ENCODE measurements at regions not wholly inside any gene's neighbourhood (a gene's known extent, or its start where the extent isn't known, plus 50 kb on each side); places are given as distances from the start of the nearest gene placed in this dataset.

DNA sequence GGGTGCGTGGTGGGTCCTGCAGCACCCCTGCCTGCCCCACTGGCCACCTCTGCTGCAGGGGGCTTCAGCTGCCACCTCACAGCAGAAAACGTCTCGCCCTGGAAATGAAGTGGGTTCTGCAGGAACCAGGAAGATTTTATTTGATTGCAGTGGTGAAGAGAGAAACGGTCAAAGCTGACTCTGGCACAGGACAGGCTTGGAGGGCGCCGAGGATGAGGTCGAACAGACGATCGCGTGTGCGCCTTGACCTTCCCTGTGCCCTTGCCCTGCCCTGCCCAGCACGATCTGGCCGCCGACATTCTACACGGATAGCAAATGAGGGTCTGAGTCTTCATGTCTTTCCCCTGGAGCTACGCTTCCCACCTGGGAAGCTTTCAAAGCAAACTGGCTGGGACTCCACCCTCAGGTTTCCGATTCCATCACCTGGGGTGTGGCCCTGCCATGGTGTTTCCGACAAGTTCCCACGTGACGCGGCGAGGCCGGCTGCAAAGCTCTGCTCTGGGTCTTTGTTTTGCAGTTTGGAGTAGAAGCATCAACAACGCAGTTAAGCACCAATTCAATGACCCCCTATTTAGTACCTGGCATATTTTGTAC is 50.3 kb upstream of the TUBGCP3 start:
- TF ChIP-seq GFI1B (tag by site-specific recombination; IDR thresholded peaks at IDR 0.05) (no peak), KLF1 (tag by site-specific recombination; IDR thresholded peaks at IDR 0.05) (no peak), HOXA7 (CRISPR knock-in tag; IDR thresholded peaks at IDR 0.05; ENCODE audit: borderline replicate concordance) (no peak), ZNF654 (tag by site-specific recombination; IDR thresholded peaks at IDR 0.05; ENCODE audit: low read depth) (no peak), YY1 (tag by site-specific recombination; IDR thresholded peaks at IDR 0.05) (no peak), ZSCAN30 (tag by site-specific recombination; IDR thresholded peaks at IDR 0.05) (no peak)
- TF ChIP-seq, protein P1, sequence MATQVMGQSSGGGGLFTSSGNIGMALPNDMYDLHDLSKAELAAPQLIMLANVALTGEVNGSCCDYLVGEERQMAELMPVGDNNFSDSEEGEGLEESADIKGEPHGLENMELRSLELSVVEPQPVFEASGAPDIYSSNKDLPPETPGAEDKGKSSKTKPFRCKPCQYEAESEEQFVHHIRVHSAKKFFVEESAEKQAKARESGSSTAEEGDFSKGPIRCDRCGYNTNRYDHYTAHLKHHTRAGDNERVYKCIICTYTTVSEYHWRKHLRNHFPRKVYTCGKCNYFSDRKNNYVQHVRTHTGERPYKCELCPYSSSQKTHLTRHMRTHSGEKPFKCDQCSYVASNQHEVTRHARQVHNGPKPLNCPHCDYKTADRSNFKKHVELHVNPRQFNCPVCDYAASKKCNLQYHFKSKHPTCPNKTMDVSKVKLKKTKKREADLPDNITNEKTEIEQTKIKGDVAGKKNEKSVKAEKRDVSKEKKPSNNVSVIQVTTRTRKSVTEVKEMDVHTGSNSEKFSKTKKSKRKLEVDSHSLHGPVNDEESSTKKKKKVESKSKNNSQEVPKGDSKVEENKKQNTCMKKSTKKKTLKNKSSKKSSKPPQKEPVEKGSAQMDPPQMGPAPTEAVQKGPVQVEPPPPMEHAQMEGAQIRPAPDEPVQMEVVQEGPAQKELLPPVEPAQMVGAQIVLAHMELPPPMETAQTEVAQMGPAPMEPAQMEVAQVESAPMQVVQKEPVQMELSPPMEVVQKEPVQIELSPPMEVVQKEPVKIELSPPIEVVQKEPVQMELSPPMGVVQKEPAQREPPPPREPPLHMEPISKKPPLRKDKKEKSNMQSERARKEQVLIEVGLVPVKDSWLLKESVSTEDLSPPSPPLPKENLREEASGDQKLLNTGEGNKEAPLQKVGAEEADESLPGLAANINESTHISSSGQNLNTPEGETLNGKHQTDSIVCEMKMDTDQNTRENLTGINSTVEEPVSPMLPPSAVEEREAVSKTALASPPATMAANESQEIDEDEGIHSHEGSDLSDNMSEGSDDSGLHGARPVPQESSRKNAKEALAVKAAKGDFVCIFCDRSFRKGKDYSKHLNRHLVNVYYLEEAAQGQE (tag by site-specific recombination; IDR thresholded peaks at IDR 0.05) = no peak
- TF ChIP-seq, protein P2, sequence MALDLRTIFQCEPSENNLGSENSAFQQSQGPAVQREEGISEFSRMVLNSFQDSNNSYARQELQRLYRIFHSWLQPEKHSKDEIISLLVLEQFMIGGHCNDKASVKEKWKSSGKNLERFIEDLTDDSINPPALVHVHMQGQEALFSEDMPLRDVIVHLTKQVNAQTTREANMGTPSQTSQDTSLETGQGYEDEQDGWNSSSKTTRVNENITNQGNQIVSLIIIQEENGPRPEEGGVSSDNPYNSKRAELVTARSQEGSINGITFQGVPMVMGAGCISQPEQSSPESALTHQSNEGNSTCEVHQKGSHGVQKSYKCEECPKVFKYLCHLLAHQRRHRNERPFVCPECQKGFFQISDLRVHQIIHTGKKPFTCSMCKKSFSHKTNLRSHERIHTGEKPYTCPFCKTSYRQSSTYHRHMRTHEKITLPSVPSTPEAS (tag by site-specific recombination; IDR thresholded peaks at IDR 0.05) = no peak
- TF ChIP-seq, protein P3, sequence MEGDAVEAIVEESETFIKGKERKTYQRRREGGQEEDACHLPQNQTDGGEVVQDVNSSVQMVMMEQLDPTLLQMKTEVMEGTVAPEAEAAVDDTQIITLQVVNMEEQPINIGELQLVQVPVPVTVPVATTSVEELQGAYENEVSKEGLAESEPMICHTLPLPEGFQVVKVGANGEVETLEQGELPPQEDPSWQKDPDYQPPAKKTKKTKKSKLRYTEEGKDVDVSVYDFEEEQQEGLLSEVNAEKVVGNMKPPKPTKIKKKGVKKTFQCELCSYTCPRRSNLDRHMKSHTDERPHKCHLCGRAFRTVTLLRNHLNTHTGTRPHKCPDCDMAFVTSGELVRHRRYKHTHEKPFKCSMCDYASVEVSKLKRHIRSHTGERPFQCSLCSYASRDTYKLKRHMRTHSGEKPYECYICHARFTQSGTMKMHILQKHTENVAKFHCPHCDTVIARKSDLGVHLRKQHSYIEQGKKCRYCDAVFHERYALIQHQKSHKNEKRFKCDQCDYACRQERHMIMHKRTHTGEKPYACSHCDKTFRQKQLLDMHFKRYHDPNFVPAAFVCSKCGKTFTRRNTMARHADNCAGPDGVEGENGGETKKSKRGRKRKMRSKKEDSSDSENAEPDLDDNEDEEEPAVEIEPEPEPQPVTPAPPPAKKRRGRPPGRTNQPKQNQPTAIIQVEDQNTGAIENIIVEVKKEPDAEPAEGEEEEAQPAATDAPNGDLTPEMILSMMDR (tag by site-specific recombination; IDR thresholded peaks at IDR 0.05) = no peak
- TF ChIP-seq, protein P4, sequence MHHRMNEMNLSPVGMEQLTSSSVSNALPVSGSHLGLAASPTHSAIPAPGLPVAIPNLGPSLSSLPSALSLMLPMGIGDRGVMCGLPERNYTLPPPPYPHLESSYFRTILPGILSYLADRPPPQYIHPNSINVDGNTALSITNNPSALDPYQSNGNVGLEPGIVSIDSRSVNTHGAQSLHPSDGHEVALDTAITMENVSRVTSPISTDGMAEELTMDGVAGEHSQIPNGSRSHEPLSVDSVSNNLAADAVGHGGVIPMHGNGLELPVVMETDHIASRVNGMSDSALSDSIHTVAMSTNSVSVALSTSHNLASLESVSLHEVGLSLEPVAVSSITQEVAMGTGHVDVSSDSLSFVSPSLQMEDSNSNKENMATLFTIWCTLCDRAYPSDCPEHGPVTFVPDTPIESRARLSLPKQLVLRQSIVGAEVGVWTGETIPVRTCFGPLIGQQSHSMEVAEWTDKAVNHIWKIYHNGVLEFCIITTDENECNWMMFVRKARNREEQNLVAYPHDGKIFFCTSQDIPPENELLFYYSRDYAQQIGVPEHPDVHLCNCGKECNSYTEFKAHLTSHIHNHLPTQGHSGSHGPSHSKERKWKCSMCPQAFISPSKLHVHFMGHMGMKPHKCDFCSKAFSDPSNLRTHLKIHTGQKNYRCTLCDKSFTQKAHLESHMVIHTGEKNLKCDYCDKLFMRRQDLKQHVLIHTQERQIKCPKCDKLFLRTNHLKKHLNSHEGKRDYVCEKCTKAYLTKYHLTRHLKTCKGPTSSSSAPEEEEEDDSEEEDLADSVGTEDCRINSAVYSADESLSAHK (tag by site-specific recombination; IDR thresholded peaks at IDR 0.05) = no peak
- TF ChIP-seq, protein P5, sequence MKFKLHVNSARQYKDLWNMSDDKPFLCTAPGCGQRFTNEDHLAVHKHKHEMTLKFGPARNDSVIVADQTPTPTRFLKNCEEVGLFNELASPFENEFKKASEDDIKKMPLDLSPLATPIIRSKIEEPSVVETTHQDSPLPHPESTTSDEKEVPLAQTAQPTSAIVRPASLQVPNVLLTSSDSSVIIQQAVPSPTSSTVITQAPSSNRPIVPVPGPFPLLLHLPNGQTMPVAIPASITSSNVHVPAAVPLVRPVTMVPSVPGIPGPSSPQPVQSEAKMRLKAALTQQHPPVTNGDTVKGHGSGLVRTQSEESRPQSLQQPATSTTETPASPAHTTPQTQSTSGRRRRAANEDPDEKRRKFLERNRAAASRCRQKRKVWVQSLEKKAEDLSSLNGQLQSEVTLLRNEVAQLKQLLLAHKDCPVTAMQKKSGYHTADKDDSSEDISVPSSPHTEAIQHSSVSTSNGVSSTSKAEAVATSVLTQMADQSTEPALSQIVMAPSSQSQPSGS (tag by site-specific recombination; IDR thresholded peaks at IDR 0.05; ENCODE audit: low read depth) = no peak

Measured in HEK293 (cell line).